ENCODE measurements at regions not wholly inside any gene's neighbourhood (a gene's known extent, or its start where the extent isn't known, plus 50 kb on each side); places are given as distances from the start of the nearest gene placed in this dataset.

DNA sequence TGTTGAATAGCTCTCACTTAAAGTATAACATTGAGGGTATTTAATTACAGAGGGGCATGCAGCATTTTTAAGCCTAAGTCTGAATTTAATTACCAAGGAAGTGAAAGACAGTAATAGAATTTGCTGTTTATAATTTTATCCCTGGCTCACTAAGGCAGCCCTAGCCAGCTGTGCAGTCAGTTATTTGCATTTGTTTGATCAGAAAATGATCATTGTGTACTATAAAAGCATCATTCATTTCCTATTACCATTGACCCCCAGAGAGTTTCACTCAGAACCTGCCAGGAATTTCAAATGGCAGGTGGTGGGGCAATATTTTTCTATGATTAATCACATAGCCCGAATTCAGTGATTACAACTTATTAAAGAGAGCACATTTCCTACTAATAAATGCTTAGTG lies 277.1 kb upstream of the KAZN start:
- Histone ChIP-seq H4K20me1 (ENCODE audit: insufficient read depth, low read length) (no peaks in the 10 kb centered on the region), H3K36me3 (replicated peaks in 1 of 2; ENCODE audit: control insufficient read depth in 1 of 2, insufficient read depth in 2 of 2, low read length in 2 of 2) (no peaks in the 10 kb centered on the region), H3K4me1 (ENCODE audit: control insufficient read depth in 1 of 2, insufficient read depth in 2 of 2, low read length in 2 of 2) (no peaks in the 10 kb centered on the region), H3K4me2 (replicated peaks; ENCODE audit: extremely low read depth, low read length, poor library complexity, severe bottlenecking) (no peak overlapping the region), H3K9ac (ENCODE audit: insufficient read depth, low read length, poor library complexity, severe bottlenecking) (no peak overlapping the region), H3K9me3 (replicated peaks in 1 of 2; ENCODE audit: control insufficient read depth in 1 of 2, insufficient read depth in 1 of 2, low read length in 2 of 2) (peaks cover 0 to 10% of the 10 kb centered on the region in 2 donors), H3K27ac (ENCODE audit: low read depth in 1 of 2, low read length in 2 of 2) (no peak overlapping the region), H2AFZ (ENCODE audit: insufficient read depth, low read depth, low read length, poor library complexity, severe bottlenecking) (no peak overlapping the region), H3K4me3 (replicated peaks in 1 of 3; ENCODE audit: low read depth in 2 of 3, low read length in 3 of 3) (no peak overlapping the region), H3K27me3 (ENCODE audit: control insufficient read depth in 2 of 2, insufficient read depth in 2 of 2, low read length in 2 of 2) (no peaks in the 10 kb centered on the region), H3K79me2 (ENCODE audit: insufficient read depth, low read length) (no peaks in the 10 kb centered on the region)
- Mint-ChIP-seq H3K9me3 (peaks cover 4 to 15% (median 14%) of the 10 kb centered on the region in 7 donors), H3K4me3 (no peak overlapping the region), H3K4me1 (no peaks in the 10 kb centered on the region), H3K36me3 (no peaks in the 10 kb centered on the region), H3K27me3 (ENCODE audit: low read depth in 3 of 3) (peaks cover 0 to under 1% (median 0%) of the 10 kb centered on the region in 3 donors), H3K27ac (no peak overlapping the region)
- DNase-seq: no peak
- intact Hi-C loops (cut with micrococcal nuclease): no loop called here
- TF ChIP-seq, protein P1, sequence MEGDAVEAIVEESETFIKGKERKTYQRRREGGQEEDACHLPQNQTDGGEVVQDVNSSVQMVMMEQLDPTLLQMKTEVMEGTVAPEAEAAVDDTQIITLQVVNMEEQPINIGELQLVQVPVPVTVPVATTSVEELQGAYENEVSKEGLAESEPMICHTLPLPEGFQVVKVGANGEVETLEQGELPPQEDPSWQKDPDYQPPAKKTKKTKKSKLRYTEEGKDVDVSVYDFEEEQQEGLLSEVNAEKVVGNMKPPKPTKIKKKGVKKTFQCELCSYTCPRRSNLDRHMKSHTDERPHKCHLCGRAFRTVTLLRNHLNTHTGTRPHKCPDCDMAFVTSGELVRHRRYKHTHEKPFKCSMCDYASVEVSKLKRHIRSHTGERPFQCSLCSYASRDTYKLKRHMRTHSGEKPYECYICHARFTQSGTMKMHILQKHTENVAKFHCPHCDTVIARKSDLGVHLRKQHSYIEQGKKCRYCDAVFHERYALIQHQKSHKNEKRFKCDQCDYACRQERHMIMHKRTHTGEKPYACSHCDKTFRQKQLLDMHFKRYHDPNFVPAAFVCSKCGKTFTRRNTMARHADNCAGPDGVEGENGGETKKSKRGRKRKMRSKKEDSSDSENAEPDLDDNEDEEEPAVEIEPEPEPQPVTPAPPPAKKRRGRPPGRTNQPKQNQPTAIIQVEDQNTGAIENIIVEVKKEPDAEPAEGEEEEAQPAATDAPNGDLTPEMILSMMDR (IDR thresholded peaks at IDR 0.05): no peak
- no CpG with 5 or more reads among the region's 1 CpG for WGBS (ENCODE audit: insufficient coverage)

DNA sequence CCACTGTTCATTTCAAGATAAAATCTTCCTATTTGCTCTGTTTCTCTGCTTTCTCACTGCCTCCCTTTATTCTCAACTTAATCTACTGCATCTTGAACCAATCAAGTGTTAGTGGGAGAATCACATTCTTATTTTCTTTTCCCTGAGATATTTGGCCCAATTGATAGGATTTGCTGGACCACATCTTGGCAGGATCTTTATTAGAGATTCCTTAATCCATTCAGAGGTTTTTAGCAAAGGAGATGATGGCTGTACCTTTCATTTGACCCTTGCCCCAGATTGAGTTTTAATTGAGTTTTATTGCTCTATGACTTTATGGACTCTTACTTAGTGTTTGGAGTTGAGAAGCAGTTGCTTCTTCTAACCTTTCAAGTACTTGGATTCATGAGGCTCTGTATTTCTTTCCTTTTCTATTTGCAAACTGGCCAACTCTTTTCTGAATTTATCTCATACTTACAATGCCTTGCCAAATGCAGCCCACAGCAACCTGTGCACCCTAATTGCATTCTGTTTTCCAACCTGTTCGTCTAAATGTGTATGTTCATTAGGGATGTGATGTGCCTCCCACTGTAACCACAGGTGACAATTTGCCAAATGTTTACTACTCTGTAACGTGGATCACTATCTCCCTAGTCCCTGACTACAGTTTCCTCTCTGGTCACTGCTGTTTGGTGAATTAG lies 274.8 kb upstream of the KAZN start:
- no peak overlapping the region for H3K27ac ChIP-seq (ENCODE audit: low read depth in 1 of 2, low read length in 2 of 2)
- no peaks in the 10 kb centered on the region for H3K4me1 ChIP-seq (ENCODE audit: control insufficient read depth in 1 of 2, insufficient read depth in 2 of 2, low read length in 2 of 2)
- Mint-ChIP-seq H3K9me3 (peaks cover 6 to 23% (median 14%) of the 10 kb centered on the region in 7 donors), H3K27me3 (ENCODE audit: low read depth in 3 of 3) (peaks cover 0 to 2% (median 0%) of the 10 kb centered on the region in 3 donors), H3K4me3 (no peak overlapping the region), H3K4me1 (no peaks in the 10 kb centered on the region), H3K36me3 (no peaks in the 10 kb centered on the region), H3K27ac (no peak overlapping the region)
- no peak overlapping the region for H3K9ac ChIP-seq (ENCODE audit: insufficient read depth, low read length, poor library complexity, severe bottlenecking)
- H3K9me3 ChIP-seq (replicated peaks in 1 of 2; ENCODE audit: control insufficient read depth in 1 of 2, insufficient read depth in 1 of 2, low read length in 2 of 2): peaks cover 0 to 10% of the 10 kb centered on the region in 2 donors
- intact Hi-C loops (cut with micrococcal nuclease): no loop called here
- no peaks in the 10 kb centered on the region for H3K79me2 ChIP-seq (ENCODE audit: insufficient read depth, low read length)
- TF ChIP-seq, protein P1 (IDR thresholded peaks at IDR 0.05): no peak
- H3K27me3 ChIP-seq (ENCODE audit: control insufficient read depth in 2 of 2, insufficient read depth in 2 of 2, low read length in 2 of 2): no peaks in the 10 kb centered on the region
- H3K4me3 ChIP-seq (replicated peaks in 1 of 3; ENCODE audit: low read depth in 2 of 3, low read length in 3 of 3): no peak overlapping the region
- no peaks in the 10 kb centered on the region for H4K20me1 ChIP-seq (ENCODE audit: insufficient read depth, low read length)
- no peak overlapping the region for H2AFZ ChIP-seq (ENCODE audit: insufficient read depth, low read depth, low read length, poor library complexity, severe bottlenecking)
- DNase-seq: no peak
- no peaks in the 10 kb centered on the region for H3K36me3 ChIP-seq (replicated peaks in 1 of 2; ENCODE audit: control insufficient read depth in 1 of 2, insufficient read depth in 2 of 2, low read length in 2 of 2)
- H3K4me2 ChIP-seq (replicated peaks; ENCODE audit: extremely low read depth, low read length, poor library complexity, severe bottlenecking): no peak overlapping the region
- WGBS (ENCODE audit: insufficient coverage): no CpG with 5 or more reads among the region's 2 CpGs
